PC-3 (cell line): ENCODE measurements at regions not wholly inside any gene's neighbourhood (a gene's known extent, or its start where the extent isn't known, plus 50 kb on each side); places are given as distances from the start of the nearest gene placed in this dataset.

Experiments used
- CTCF ChIP-seq: fragments of 300-600 bp; sonication (generic); conservative IDR thresholded peaks from 2 replicates; pipeline ENCODE4 v1.5.1; 2017; ENCODE audit warnings: antibody characterized with exemption, low read depth, mild to moderate bottlenecking, low read length
- EZH2phosphoT487 ChIP-seq: fragments of 300-600 bp; sonication (generic); IDR thresholded peaks from 2 replicates; pipeline ENCODE4 v1.6.1; 2018; ENCODE audit warnings: mild to moderate bottlenecking, antibody characterized with exemption, low read length, borderline replicate concordance

GRCh38 chr2:164054651-164055050 lies 318.8 kb upstream of the FIGN start:
- no peak for TF ChIP-seq CTCF
- no peak for TF ChIP-seq EZH2phosphoT487
